ENCODE measurements at regions not wholly inside any gene's neighbourhood (a gene's known extent, or its start where the extent isn't known, plus 50 kb on each side); places are given as distances from the start of the nearest gene placed in this dataset.
"Not testable (repeated sequence)": the region's sequence is repeated elsewhere in the genome, so short reads cannot be mapped to it uniquely, and the experiment has no call there.

DNA sequence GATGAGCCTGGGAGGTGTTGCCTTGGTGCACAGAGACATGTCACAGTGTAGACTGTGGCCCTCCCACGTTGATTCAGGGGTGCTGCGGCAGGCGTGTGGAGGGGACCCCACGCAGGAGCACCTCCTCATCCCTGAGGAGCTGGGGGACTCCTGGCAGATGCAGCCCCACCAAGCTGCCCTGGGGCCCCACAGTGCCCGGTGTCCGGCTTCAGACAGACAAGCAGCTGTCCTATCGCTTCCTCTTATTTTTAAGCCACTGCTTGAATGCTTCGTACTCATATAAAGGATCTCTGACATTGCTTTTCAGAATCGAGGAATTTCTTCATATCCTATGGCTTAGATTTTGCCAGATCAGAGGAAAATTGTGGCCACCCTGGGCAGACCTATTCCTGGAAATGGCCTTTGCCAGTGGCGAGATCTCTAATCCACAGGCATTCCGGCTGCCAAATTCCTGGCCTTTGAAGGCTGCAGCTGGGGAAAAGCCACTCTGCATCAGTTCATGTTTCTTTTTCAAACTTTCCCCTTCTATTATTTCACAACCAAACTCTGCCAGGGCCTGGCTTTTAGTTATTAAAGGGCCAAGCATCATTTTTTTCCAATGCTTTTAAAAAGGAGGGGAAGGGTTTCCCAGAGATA lies 337.0 kb downstream of the THBS2 start:
- H4K20me1 ChIP-seq: no peaks in the 10 kb centered on the region
- no peaks in the 10 kb centered on the region for H3K36me3 ChIP-seq
- H3K4me1 ChIP-seq: peaks cover 0 to 4% (median 0%) of the 10 kb centered on the region in 10 experiments; a peak in 1 of 20 replicates
- H3K4me3 ChIP-seq: no peak overlapping the region
- H3K9me3 ChIP-seq (replicated peaks in 1 of 11): no peaks in the 10 kb centered on the region
- H3K9ac ChIP-seq: no peak overlapping the region
- no peak overlapping the region for H3K4me2 ChIP-seq
- H3K27ac ChIP-seq: no peak overlapping the region
- no peaks in the 10 kb centered on the region for H3K27me3 ChIP-seq
- TF ChIP-seq Cebpa-rat (IDR thresholded peaks at IDR 0.05): no peak

DNA sequence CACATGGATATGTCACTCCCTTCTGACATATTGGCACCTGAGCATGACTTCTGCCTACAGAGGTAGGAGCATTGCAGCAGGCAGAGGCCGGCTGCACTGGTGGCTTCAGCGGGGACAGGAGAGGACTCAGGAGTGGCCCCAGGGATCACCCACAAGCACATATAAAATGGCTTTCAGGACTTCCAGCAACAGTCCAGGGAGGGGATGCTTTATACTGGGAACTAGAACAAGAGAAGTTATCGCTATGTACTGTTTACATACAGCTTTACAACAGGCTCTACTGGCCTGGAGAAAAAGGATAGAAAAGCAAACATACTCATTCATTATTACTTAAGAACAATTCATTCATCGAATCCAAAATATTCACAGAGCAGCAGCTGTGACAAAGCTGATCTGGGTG lies 337.8 kb downstream of the THBS2 start:
- Histone ChIP-seq H3K27ac (no peak overlapping the region), H3K27me3 (no peaks in the 10 kb centered on the region), H3K36me3 (no peaks in the 10 kb centered on the region), H3K9me3 (replicated peaks in 1 of 11) (no peaks in the 10 kb centered on the region), H3K4me3 (no peak overlapping the region), H3K4me2 (no peak overlapping the region), H4K20me1 (no peaks in the 10 kb centered on the region), H3K4me1 (peaks cover 0 to 4% (median 0%) of the 10 kb centered on the region in 10 experiments; a peak in 1 of 20 replicates), H3K9ac (no peak overlapping the region)
- TF ChIP-seq Cebpa-rat (IDR thresholded peaks at IDR 0.05): no peak

DNA sequence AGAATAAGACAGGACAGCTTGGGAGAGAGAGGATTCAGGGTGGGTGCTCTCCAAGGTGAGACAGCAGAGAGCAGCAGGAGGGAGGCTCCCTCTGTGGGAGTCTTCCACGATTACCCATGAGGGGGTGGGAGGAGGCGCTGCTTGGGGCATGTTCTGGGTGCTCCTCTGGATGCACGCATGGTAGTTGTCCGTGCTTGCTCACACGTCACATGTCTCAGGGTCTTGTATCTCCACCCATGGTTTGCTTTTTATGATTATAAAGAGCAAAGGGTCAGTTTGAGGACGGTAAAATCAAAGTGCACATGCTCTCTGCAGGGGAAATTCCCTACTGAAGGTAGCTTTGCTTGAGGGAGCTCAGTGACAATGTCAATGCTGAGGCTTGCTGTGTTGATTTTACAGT lies 338.4 kb downstream of the THBS2 start:
- Histone ChIP-seq H3K9ac (no peak overlapping the region), H3K27me3 (no peaks in the 10 kb centered on the region), H3K4me1 (peaks cover 0 to 4% (median 0%) of the 10 kb centered on the region in 10 experiments; a peak in 1 of 20 replicates), H3K4me2 (no peak overlapping the region), H3K27ac (no peak overlapping the region), H3K9me3 (replicated peaks in 1 of 11) (0 out of 22 replicates have a peak, but pooled peaks cover 0 to 1% (median 0%) of the 10 kb centered on the region in 11 experiments), H3K36me3 (no peaks in the 10 kb centered on the region), H4K20me1 (no peaks in the 10 kb centered on the region), H3K4me3 (no peak overlapping the region)
- no peak for TF ChIP-seq Cebpa-rat (IDR thresholded peaks at IDR 0.05)

DNA sequence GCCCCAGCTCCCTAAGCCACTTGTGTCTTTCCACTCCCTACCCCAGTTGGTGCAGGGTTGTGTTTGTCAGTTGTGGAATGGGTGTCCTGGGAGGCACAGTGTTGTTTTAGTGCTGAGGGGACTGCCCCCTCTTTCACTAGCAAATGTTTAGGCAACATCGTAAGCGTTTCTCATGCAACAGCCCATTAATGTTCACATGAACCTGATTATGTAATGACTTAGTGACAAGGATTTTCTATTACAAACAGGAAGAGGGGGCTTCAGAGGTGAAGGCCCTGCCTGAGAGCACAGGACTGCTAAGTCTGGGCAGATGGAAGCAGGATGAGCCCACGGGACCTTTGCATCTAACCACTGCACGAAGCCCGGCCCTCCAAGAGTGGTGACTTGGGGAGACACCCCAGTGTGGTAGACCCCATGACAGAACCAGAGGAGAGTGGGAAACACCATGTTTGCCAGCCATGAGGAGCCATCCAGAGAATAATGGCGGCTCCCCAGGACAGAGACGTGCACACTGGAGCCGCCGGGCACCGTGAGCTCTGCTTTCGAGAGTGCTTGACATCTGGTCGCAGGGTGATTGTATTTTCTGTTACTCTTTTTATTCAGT lies 339.7 kb downstream of the THBS2 start:
- Histone ChIP-seq H3K4me2 (no peak overlapping the region), H3K27me3 (no peaks in the 10 kb centered on the region), H3K9ac (no peak overlapping the region), H3K36me3 (no peaks in the 10 kb centered on the region), H3K27ac (no peak overlapping the region), H3K4me1 (peaks cover 0 to 4% (median 0%) of the 10 kb centered on the region in 10 experiments; a peak in 1 of 20 replicates), H3K4me3 (no peak overlapping the region), H4K20me1 (no peaks in the 10 kb centered on the region), H3K9me3 (replicated peaks in 1 of 11) (0 out of 22 replicates have a peak, but pooled peaks cover 0 to 7% (median 0%) of the 10 kb centered on the region in 11 experiments)
- no peak for TF ChIP-seq Cebpa-rat (IDR thresholded peaks at IDR 0.05)

DNA sequence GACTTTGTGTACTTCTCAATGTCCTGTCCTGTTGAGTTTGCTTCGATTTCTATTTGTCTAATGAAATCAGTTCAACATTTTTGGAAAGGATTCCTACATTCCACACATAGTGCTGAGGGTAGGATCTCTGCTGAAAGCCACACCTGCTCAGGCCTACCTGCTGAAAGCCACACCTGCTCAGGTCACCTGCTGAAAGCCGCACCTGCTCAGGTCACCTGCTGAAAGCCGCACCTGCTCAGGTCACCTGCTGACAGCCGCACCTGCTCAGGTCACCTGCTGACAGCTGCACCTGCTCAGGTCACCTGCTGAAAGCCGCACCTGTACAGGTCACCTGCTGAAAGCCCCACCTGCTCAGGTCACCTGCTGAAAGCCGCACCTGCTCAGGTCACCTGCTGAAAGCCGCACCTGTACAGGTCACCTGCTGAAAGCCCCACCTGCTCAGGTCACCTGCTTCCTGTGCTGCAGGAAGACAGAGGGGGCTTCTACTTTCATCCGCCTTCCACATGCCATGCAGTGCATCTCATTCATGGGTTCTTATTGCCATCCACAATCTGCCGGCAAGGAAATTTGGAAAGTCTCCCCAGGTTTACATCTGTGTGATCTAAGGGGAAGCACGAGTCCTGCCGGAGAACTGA lies 340.3 kb downstream of the THBS2 start:
- H3K9ac ChIP-seq; H3K4me1 ChIP-seq; H4K20me1 ChIP-seq; H3K4me3 ChIP-seq; H3K4me2 ChIP-seq; H3K27me3 ChIP-seq; H3K36me3 ChIP-seq; H3K27ac ChIP-seq; H3K9me3 ChIP-seq (replicated peaks in 1 of 11): not testable (repeated sequence)

DNA sequence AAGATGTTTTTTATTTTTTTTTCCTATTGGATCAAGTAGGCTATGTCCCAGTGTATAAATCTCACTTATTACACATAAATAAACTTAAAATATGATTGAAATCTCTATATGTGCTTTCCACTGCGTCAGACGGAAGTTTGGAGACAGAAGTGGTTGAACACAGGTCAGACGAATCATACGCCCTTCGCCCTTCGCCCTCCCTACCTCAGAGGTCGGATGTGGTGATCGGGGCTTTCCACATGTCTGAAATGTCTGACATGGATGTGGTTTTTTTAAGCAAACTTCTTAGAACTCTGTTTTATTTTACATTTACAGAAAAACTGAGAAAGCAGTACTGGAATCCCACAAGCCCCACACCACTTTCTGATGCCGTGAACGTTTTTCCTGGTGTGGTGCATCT lies 344.4 kb downstream of the THBS2 start:
- H3K9me3 ChIP-seq (replicated peaks in 1 of 11): peaks cover 5 to 30% (median 16%) of the 10 kb centered on the region in 11 experiments; a peak in 18 of 22 replicates
- no peaks in the 10 kb centered on the region for H4K20me1 ChIP-seq
- no peak overlapping the region for H3K4me3 ChIP-seq
- H3K27ac ChIP-seq: no peak overlapping the region
- no peaks in the 10 kb centered on the region for H3K36me3 ChIP-seq
- TF ChIP-seq Cebpa-rat (IDR thresholded peaks at IDR 0.05): no peak
- no peaks in the 10 kb centered on the region for H3K4me1 ChIP-seq
- H3K9ac ChIP-seq: no peak overlapping the region
- H3K4me2 ChIP-seq: no peak overlapping the region
- no peaks in the 10 kb centered on the region for H3K27me3 ChIP-seq

DNA sequence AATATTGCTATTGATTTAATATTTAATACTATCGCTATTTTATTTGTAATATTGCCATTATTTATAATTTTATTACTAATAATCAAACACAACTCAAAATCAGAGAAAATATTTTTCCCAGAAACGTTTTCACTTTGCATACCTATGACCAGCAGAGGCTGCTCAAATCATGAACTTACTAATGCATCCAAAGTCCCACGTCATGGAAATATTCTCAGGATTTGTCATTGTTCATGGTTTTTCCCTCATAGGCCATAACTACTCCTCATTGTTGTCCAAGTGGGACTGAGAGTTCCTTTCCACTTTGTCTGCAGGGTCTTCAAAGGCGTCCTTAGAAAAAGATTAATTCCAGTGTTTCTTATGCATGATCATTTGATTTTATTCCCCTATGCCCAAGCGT lies 344.8 kb downstream of the THBS2 start:
- no peaks in the 10 kb centered on the region for H3K4me1 ChIP-seq
- TF ChIP-seq Cebpa-rat (IDR thresholded peaks at IDR 0.05): no peak
- H3K9ac ChIP-seq: no peak overlapping the region
- no peaks in the 10 kb centered on the region for H4K20me1 ChIP-seq
- H3K36me3 ChIP-seq: no peaks in the 10 kb centered on the region
- H3K27me3 ChIP-seq: no peaks in the 10 kb centered on the region
- H3K4me2 ChIP-seq: no peak overlapping the region
- no peak overlapping the region for H3K27ac ChIP-seq
- H3K4me3 ChIP-seq: no peak overlapping the region
- H3K9me3 ChIP-seq (replicated peaks in 1 of 11): peaks cover 5 to 30% (median 16%) of the 10 kb centered on the region in 11 experiments; a peak in 18 of 22 replicates

DNA sequence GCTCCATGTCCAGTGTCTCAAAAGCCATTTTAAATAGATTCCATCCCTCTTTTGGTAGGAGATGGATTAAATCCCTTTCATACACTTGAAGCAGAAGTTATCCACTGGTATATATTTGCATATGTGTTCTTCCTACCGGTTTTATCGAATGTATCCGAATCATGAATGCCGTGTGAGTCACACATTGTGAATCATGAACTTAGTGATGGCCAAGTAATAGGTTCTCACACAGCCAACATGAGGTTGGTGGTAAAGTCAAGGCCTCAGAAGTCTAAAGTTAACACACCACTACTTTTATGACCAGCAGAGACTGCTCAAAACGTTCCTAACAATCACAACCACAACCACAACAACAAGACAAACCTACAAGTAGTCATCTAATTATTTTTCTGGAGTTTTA lies 345.5 kb downstream of the THBS2 start:
- no peak overlapping the region for H3K27ac ChIP-seq
- no peak overlapping the region for H3K9ac ChIP-seq
- H3K4me3 ChIP-seq: no peak overlapping the region
- H3K9me3 ChIP-seq (replicated peaks in 1 of 11): peaks cover 5 to 30% (median 16%) of the 10 kb centered on the region in 11 experiments; a peak in 18 of 22 replicates
- TF ChIP-seq Cebpa-rat (IDR thresholded peaks at IDR 0.05): no peak
- no peaks in the 10 kb centered on the region for H3K36me3 ChIP-seq
- no peak overlapping the region for H3K4me2 ChIP-seq
- H3K4me1 ChIP-seq: no peaks in the 10 kb centered on the region
- no peaks in the 10 kb centered on the region for H3K27me3 ChIP-seq
- H4K20me1 ChIP-seq: no peaks in the 10 kb centered on the region

DNA sequence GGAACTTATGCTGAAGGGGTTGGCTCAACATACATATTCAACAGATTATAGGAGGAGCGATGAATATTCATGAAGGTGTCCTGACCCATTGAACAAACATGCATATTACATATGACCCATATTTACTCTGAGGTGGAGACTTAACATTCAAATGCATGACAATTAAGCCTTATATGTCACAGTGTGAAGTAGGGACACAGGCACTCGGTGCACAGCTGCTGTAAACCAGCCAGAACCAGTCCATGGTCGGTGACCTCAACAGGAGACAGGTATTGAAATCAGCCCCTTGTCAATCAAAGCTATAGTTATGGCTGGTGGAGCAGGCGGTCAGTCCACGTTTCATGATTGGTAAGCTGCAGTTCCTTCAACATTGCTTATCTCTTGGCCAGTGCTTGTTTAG lies 347.3 kb downstream of the THBS2 start:
- Histone ChIP-seq H3K36me3 (no peaks in the 10 kb centered on the region), H3K4me1 (no peaks in the 10 kb centered on the region), H4K20me1 (no peaks in the 10 kb centered on the region), H3K27ac (no peak overlapping the region), H3K27me3 (no peaks in the 10 kb centered on the region), H3K9me3 (replicated peaks in 1 of 11) (peaks cover 5 to 30% (median 16%) of the 10 kb centered on the region in 11 experiments; a peak in 18 of 22 replicates), H3K9ac (no peak overlapping the region), H3K4me3 (no peak overlapping the region), H3K4me2 (no peak overlapping the region)
- TF ChIP-seq Cebpa-rat (IDR thresholded peaks at IDR 0.05): no peak

Measured in BLaER1 treated with 17β-estradiol and CSF1 and Interleukin-3, amounts not matched to agents 10 nM and 100 nM (cell line).